Esophagus muscularis mucosa (tissue), 3 donors: ENCODE measurements at regions not wholly inside any gene's neighbourhood (a gene's known extent, or its start where the extent isn't known, plus 50 kb on each side); places are given as distances from the start of the nearest gene placed in this dataset.

Source experiments
- CTCF ChIP-seq, 3 experiments: fragments of 200-600 bp in 2 of 3; fragments of 450-650 bp in 1 of 3; sonication (generic) in 2 of 3; IDR thresholded peaks; one replicate each; pipeline ENCODE4 v1.5.1; 2017 to 2019; ENCODE audit warnings: antibody characterized with exemption in 3 of 3, mild to moderate bottlenecking in 2 of 3, moderate library complexity in 1 of 3
- POLR2A ChIP-seq: fragments of 450-650 bp; IDR thresholded peaks from one replicate; pipeline ENCODE4 v1.6.1; 2017; ENCODE audit warnings: antibody characterized with exemption, moderate library complexity, mild to moderate bottlenecking, low read depth

DNA sequence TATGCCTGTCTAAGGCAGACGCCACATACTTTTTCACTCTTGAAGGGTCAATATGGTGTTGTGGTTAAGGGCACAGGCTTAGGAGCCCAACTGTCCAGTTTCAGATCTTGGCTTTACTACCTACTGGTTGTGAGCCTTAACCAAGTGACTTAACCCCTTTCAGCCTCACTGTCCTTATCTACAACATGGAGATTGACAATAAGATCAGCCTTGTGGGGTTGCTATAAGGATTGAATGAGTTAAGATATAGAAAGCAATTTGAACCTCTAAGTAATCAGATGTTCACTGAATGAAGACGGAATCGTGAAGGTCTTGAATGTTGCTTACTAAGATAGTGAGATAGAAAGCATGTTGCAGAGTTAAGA lies 121.3 kb upstream of the JUN start:
- TF ChIP-seq POLR2A, result no peak
- TF ChIP-seq CTCF (IDR thresholded peaks at IDR 0.05), result no peak
